ENCODE measurements at regions not wholly inside any gene's neighbourhood (a gene's known extent, or its start where the extent isn't known, plus 50 kb on each side); places are given as distances from the start of the nearest gene placed in this dataset.

DNA sequence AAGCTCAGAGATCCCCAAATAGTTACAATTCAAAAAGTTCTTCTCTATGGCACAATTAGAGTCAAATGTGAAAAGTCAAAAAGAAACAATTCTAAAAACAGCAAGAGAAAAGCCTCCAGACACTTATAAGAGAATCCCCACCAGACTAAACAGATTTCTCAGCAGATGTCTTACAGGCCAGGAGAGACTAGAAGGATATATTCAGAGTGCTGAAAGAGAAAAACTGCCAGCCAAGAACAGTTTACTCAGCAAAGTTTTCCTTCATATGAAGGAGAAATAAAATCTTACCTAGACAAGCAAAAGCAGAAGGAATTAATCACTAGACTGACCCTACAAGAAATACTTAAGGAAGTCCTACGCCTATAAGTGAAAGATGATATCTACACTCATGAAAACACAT, 176.1 kb upstream of the OPRM1 start:
- H3K9me3 ChIP-seq = no peaks in the 10 kb centered on the region
- no peaks in the 10 kb centered on the region for H3K36me3 ChIP-seq
- no peaks in the 10 kb centered on the region for H3K4me1 ChIP-seq
- no peak overlapping the region for H3K27ac ChIP-seq
- no peak for DNase-seq
- H3K27me3 ChIP-seq = no peaks in the 10 kb centered on the region
- TF ChIP-seq, protein P1, sequence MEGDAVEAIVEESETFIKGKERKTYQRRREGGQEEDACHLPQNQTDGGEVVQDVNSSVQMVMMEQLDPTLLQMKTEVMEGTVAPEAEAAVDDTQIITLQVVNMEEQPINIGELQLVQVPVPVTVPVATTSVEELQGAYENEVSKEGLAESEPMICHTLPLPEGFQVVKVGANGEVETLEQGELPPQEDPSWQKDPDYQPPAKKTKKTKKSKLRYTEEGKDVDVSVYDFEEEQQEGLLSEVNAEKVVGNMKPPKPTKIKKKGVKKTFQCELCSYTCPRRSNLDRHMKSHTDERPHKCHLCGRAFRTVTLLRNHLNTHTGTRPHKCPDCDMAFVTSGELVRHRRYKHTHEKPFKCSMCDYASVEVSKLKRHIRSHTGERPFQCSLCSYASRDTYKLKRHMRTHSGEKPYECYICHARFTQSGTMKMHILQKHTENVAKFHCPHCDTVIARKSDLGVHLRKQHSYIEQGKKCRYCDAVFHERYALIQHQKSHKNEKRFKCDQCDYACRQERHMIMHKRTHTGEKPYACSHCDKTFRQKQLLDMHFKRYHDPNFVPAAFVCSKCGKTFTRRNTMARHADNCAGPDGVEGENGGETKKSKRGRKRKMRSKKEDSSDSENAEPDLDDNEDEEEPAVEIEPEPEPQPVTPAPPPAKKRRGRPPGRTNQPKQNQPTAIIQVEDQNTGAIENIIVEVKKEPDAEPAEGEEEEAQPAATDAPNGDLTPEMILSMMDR (IDR thresholded peaks at IDR 0.05) = no peak
- TF ChIP-seq POLR2A (IDR thresholded peaks at IDR 0.05) = no peak
- intact Hi-C loops (cut with DNase I) = no loop called here
- H3K4me3 ChIP-seq (replicated peaks in 1 of 3) = no peak overlapping the region
- WGBS, 2 donors = 63 to 68% methylated on average over 1 of the region's 1 CpG

DNA sequence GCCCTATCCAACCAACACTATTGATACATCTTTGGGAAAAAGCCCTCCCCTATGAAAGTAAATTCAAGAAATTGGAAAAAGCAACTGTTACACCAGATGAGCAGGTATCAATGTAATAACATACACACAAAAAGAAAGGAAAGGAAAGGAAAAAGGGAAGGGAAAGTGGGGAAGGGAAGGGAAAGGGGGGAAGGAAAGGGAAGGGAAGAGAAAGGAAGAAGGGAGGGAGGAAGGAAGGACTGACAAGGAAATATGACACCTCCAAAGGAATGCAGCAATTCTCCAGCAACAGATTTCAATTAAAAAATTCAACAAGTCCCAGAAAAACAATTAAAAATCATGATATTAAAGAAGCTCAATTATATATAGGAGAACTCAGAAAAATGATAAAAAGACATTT, 176.9 kb upstream of the OPRM1 start:
- TF ChIP-seq, protein P1 (IDR thresholded peaks at IDR 0.05) = no peak
- TF ChIP-seq POLR2A (IDR thresholded peaks at IDR 0.05) = no peak
- intact Hi-C loops (cut with DNase I) = no loop called here
- no peak overlapping the region for H3K4me3 ChIP-seq (replicated peaks in 1 of 3)
- no peak overlapping the region for H3K27ac ChIP-seq
- no peaks in the 10 kb centered on the region for H3K36me3 ChIP-seq
- no peak for DNase-seq
- no peaks in the 10 kb centered on the region for H3K4me1 ChIP-seq
- no peaks in the 10 kb centered on the region for H3K27me3 ChIP-seq
- no peaks in the 10 kb centered on the region for H3K9me3 ChIP-seq

DNA sequence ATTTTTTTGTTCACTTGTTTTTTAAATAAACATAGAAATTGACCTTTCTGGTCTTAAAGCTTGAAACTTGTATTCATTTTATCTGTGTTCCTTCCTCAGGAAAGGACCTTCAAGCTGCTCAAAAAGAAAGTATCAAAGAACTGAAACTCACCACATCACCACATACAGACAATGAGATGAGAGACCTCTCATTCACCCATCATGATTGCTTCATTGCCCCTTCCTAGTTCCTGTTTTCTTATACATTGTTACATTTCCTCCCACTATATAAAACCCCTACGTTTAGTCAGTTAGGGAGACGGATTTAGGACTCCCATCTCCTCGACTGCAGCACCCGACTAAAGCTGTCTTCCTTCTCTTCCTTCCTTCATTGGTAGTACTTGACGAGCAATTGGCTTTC, 180.5 kb upstream of the OPRM1 start:
- WGBS, 2 donors = 68 to 70% methylated on average over 5 of the region's 5 CpGs
- Histone ChIP-seq H3K9me3 (no peaks in the 10 kb centered on the region), H3K27me3 (no peaks in the 10 kb centered on the region), H3K36me3 (no peaks in the 10 kb centered on the region), H3K4me3 (replicated peaks in 1 of 3) (no peak overlapping the region), H3K27ac (no peak overlapping the region), H3K4me1 (no peaks in the 10 kb centered on the region)
- DNase-seq = no peak
- no peak for TF ChIP-seq POLR2A (IDR thresholded peaks at IDR 0.05)
- TF ChIP-seq, protein P1 (IDR thresholded peaks at IDR 0.05) = no peak
- intact Hi-C loops (cut with DNase I) = no loop called here

DNA sequence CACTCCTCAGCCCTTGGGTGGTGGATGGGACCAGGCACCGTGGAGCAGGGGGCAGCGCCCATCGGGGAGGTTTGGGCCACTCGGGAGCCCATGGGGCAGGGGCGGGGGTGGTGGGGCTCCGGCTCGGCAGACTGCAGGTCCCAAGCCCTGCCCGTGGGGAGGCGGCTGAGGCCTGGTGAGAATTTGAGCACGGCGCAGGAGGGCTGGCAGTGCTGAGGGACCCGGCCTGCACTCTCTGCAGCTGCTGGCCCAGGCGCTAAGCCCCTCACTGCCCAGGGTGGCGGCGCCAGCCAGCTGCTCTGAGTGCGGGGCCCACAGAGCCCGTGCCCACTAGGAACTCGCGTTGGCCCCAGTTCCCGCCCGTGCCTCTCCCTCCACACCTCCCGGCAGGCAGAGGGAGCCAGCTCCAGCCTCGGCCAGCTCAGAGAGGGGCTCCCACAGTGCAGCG, 182.1 kb upstream of the OPRM1 start:
- WGBS, 2 donors = 97 to 98% methylated on average over 11 to 13 of the region's 24 CpGs
- no peak overlapping the region for H3K27ac ChIP-seq
- H3K9me3 ChIP-seq = no peaks in the 10 kb centered on the region
- no peak for TF ChIP-seq POLR2A (IDR thresholded peaks at IDR 0.05)
- TF ChIP-seq, protein P1 (IDR thresholded peaks at IDR 0.05) = no peak
- intact Hi-C loops (cut with DNase I) = no loop called here
- H3K4me1 ChIP-seq = no peaks in the 10 kb centered on the region
- no peaks in the 10 kb centered on the region for H3K36me3 ChIP-seq
- no peak for DNase-seq
- H3K4me3 ChIP-seq (replicated peaks in 1 of 3) = no peak overlapping the region
- no peaks in the 10 kb centered on the region for H3K27me3 ChIP-seq

DNA sequence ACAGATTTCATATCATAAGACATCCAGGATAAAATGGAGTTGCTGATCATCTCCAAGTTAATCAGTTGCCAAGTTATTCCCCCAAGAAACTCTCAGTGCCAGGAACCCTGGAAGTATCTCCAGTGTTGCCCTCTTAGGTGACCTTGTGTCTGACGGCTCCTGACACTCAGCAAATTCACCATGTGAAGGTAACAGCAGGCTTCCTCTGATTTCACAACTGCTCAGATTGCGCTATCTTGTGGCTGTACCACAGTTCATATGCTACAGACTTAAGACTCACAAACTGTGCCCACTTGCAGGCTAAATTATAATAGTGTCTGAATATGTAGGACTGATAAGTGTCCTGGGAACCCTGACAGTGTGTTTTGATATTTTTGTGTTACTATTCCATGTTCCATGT, 186.6 kb upstream of the OPRM1 start:
- 57 to 77% methylated on average over 2 of the region's 2 CpGs for WGBS, 2 donors
- intact Hi-C loops (cut with DNase I) = no loop called here

More for the DNA sequence above, 186.6 kb upstream of the OPRM1 start:
- TF ChIP-seq, protein P1 (IDR thresholded peaks at IDR 0.05) = no peak
- no peak for TF ChIP-seq POLR2A (IDR thresholded peaks at IDR 0.05)
- Histone ChIP-seq H3K27me3 (no peaks in the 10 kb centered on the region), H3K4me3 (replicated peaks in 1 of 3) (no peak overlapping the region), H3K36me3 (no peaks in the 10 kb centered on the region), H3K9me3 (no peaks in the 10 kb centered on the region), H3K27ac (no peak overlapping the region), H3K4me1 (no peaks in the 10 kb centered on the region)
- no peak for DNase-seq
